A549 (cell line): ENCODE measurements at regions not wholly inside any gene's neighbourhood (a gene's known extent, or its start where the extent isn't known, plus 50 kb on each side); places are given as distances from the start of the nearest gene placed in this dataset.

Source experiments
- CTCF ChIP-seq: fragments of >200 bp; sonication (Bioruptor Twin); formaldehyde crosslinking; IDR thresholded peaks from 3 replicates; pipeline ENCODE4 v1.5.1; 2016
- NPAS2 ChIP-seq: fragments of 250-450 bp; sonication (Bioruptor Pico); IDR thresholded peaks from 2 replicates; pipeline ENCODE4 v1.8.0; 2022; ENCODE audit warnings: mild to moderate bottlenecking, moderate library complexity, borderline replicate concordance
- SMC3 ChIP-seq: fragments of >200 bp; sonication (Bioruptor Twin); formaldehyde crosslinking; IDR thresholded peaks from 3 replicates; pipeline ENCODE4 v1.6.1; 2018; ENCODE audit warnings: inconsistent platforms
- ZFP36 ChIP-seq: fragments of 450-650 bp; IDR thresholded peaks from 2 replicates; pipeline ENCODE4 v1.6.1; 2014; ENCODE audit warnings: borderline replicate concordance; ENCODE audit not compliant: partially characterized antibody
- TF ChIP-seq, protein P1 (sequence below): fragments of 200-600 bp; sonication (generic); IDR thresholded peaks from 2 replicates; pipeline ENCODE4 v1.6.1; 2016; ENCODE audit warnings: antibody characterized with exemption, mild to moderate bottlenecking, moderate library complexity

GRCh38 chr7:67713451-67714056, 716.9 kb downstream of the TYW1 start:
- no peak for TF ChIP-seq SMC3
- TF ChIP-seq CTCF = no peak
- TF ChIP-seq NPAS2 (CRISPR knock-in tag) = no peak
- TF ChIP-seq, protein P1, sequence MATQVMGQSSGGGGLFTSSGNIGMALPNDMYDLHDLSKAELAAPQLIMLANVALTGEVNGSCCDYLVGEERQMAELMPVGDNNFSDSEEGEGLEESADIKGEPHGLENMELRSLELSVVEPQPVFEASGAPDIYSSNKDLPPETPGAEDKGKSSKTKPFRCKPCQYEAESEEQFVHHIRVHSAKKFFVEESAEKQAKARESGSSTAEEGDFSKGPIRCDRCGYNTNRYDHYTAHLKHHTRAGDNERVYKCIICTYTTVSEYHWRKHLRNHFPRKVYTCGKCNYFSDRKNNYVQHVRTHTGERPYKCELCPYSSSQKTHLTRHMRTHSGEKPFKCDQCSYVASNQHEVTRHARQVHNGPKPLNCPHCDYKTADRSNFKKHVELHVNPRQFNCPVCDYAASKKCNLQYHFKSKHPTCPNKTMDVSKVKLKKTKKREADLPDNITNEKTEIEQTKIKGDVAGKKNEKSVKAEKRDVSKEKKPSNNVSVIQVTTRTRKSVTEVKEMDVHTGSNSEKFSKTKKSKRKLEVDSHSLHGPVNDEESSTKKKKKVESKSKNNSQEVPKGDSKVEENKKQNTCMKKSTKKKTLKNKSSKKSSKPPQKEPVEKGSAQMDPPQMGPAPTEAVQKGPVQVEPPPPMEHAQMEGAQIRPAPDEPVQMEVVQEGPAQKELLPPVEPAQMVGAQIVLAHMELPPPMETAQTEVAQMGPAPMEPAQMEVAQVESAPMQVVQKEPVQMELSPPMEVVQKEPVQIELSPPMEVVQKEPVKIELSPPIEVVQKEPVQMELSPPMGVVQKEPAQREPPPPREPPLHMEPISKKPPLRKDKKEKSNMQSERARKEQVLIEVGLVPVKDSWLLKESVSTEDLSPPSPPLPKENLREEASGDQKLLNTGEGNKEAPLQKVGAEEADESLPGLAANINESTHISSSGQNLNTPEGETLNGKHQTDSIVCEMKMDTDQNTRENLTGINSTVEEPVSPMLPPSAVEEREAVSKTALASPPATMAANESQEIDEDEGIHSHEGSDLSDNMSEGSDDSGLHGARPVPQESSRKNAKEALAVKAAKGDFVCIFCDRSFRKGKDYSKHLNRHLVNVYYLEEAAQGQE = no peak
- TF ChIP-seq ZFP36 = no peak
